ENCODE measurements at regions not wholly inside any gene's neighbourhood (a gene's known extent, or its start where the extent isn't known, plus 50 kb on each side); places are given as distances from the start of the nearest gene placed in this dataset.

GRCh38 chr7:12133865-12134264 is 77.2 kb upstream of the TMEM106B start:
- DNase-seq, result no peak

DNA sequence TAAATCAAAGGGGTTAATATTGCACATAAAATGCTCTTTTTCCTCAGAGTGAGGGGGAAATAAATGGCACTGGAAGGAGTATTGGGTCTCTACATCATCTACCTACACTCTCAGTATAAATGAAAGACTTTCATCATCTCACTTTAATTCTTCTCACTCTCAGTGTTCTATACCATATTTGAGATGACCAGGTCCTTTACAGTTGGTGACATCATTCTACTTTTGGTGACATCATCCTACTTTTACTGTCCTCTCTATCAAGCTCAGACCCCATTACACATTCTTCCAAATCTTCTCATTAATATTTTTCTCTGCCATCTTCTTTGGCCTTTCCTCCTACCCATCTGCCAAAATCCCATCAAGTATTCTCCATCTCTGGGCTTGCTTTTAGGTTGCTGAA is 74.6 kb upstream of the TMEM106B start:
- no peak for DNase-seq

DNA sequence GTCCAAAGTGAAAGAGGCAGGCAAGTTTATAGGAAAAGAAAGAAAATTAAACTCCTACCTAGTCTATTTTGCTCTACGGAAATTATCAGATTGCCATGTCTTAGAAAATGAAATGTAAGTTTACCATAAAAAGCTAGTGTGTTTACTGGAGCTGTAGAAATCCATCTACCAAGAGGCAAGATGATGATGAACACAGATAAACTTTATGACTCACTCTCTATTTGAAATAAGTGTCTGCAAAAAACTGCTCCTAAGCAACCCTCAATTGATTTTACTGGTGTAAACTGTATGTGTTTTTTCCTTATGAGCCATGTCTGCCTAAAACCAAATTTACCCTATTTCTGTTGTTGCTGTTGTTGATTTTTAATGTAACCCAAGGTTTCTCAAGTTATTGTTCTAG is 73.8 kb upstream of the TMEM106B start:
- DNase-seq, result no peak

GRCh38 chr7:12138421-12138820 is 72.7 kb upstream of the TMEM106B start:
- no peak for DNase-seq

GRCh38 chr7:12139416-12139815 is 71.7 kb upstream of the TMEM106B start:
- DNase-seq, result no peak

DNA sequence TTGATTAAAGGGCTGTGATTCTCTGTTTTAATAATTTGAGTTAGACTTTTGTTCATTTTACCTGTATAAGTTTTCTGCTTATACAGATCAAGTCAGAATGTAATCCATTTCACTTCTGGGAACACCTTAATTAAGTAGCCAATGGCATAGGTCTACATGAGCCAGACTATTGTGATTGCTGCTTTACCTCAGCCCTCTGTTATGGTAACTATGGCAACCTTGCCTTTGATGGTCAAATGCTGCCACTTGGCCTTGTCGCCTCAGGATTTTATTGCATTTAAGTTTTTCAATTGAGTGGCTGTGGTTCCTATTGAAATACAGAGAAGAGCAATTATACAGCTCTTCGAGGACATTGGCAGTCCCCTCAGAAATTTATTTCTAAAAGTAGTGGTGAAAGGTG is 64.3 kb upstream of the TMEM106B start:
- DNase-seq, result no peak

DNA sequence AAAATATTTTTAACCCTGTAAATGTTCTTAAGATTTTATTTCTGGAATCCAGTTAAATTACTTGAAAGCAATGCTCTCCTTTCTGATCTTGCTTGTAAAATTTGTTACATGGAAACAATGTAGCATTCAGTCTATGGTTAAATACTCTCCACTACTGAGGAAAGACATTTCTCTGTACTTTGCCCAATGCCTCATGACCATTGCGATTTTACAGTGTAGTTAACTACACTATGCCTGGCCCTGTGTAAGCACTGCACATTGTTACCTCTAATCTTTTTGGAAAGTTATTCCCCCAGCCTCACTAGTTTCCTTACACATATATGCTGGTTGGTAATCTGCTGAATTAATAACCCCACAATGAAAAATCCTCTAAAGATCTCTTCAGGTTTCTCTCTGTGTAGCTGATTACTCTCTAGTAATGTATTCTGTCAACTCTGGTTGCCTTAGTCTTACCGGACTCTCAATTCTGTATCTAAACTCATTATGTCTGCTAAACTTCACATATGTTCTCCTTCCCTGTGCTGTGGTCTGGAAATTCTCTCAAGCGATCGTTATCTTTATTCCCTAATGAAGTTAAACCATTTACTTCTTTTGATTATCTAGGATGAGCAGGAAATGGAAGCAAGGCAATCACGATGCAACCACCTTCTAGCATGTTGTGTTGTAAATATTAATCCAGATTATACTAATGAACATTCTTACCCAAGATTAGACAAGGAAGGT is 58.7 kb upstream of the TMEM106B start:
- no peak for DNase-seq

DNA sequence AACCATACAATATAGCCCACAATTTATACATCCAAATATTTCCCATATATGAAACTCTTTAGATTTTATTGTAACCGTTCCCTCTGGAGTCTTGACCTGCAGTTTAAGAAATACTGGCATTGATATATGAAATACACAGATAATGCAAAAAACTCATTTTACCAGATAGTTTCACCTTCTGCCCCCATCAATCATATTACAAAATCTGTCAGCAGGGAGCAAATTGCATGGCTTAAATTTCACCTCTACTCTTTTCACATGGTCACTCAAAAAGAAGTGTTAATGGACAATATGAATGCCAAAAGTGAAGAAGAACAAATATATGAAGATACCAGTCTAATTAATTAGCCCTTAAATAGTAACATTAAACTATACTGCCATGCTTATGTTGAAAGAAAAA is 57.0 kb upstream of the TMEM106B start:
- DNase-seq, result no peak

DNA sequence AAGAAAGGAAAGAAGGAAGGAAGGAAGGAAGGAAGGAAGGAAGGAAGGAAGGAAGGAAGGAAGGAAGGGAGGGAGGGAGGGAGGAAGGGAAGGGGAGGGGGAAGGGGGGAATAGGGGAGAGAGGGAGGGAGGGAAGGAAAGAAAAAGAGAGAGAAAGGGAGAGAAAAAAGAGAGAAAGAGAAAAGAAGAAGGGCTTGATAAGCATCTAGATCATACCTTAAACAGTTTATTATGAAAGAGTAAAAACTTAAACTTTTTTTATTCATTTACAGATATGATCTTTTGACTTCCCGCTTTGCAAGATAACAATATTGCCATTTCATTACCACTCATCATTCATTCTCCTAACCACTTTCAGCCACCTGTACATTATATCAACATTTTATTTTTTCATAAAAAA is 53.6 kb upstream of the TMEM106B start:
- no peak for DNase-seq

GRCh38 chr7:12158334-12159060 is 52.6 kb upstream of the TMEM106B start:
- no peak for DNase-seq

- DNase-seq, result no peak
Measured at GRCh38 chr7:12161146-12161545, 49.9 kb upstream of the TMEM106B start.
